H1 (cell line): ENCODE measurements at regions not wholly inside any gene's neighbourhood (a gene's known extent, or its start where the extent isn't known, plus 50 kb on each side); places are given as distances from the start of the nearest gene placed in this dataset.

Source experiments
- CTCF ChIA-PET: fragments of 300-600 bp; sonication (Branson Sonifier 250); formaldehyde crosslinking; loops from one replicate; lab custom pipeline; 2021; ENCODE audit not compliant: partially characterized antibody; lab: Charles Lee
- POLR2A ChIA-PET: fragments of 300-600 bp; sonication (Branson Sonifier 250); formaldehyde crosslinking; loops from one replicate; lab custom pipeline; 2021; ENCODE audit warnings: inconsistent platforms; ENCODE audit not compliant: partially characterized antibody; lab: Charles Lee
- DNase-seq, 2 experiments: peaks; one replicate each; pipeline versions ENCODE4 v3.0.0 to v3.0.0-alpha.2; 2010 to 2022; ENCODE audit warnings: low spot score in 2 of 2, low read depth in 1 of 2, mixed read lengths in 1 of 2
- FAIRE-seq: peaks from 2 replicates; lab custom pipeline; 2011; peaks lifted over from hg19 to GRCh38; lab: Jason Lieb, UNC
- H2AFZ ChIP-seq: 2 replicates; pipeline ENCODE4 v1.8.1; 2012; ENCODE audit warnings: low read length, inconsistent platforms
- H2AK5ac ChIP-seq: 2 replicates; pipeline ENCODE4 v1.6.1; 2013; ENCODE audit warnings: low read depth, low read length
- H2BK120ac ChIP-seq: replicated peaks from 2 replicates; pipeline ENCODE3; 2013; ENCODE audit warnings: low read depth, low read length, inconsistent platforms
- H2BK12ac ChIP-seq: 2 replicates; pipeline ENCODE4 v1.6.1; 2013; ENCODE audit warnings: low read depth, low read length
- H2BK15ac ChIP-seq: 2 replicates; pipeline ENCODE4 v1.6.1; 2013; ENCODE audit warnings: low read length
- H2BK20ac ChIP-seq: 2 replicates; pipeline ENCODE4 v1.6.1; 2013; ENCODE audit warnings: low read length
- H2BK5ac ChIP-seq: 2 replicates; pipeline ENCODE4 v1.6.1; 2013; ENCODE audit warnings: low read depth, low read length
- H3K14ac ChIP-seq: 2 replicates; pipeline ENCODE4 v1.6.1; 2013; ENCODE audit warnings: inconsistent platforms; ENCODE audit not compliant: insufficient read length
- H3K18ac ChIP-seq: 2 replicates; pipeline ENCODE4 v1.6.1; 2013; ENCODE audit warnings: low read length; ENCODE audit errors: extremely low read depth
- H3K23ac ChIP-seq: 2 replicates; pipeline ENCODE4 v1.6.1; 2013; ENCODE audit warnings: inconsistent platforms; ENCODE audit not compliant: insufficient read length
- H3K23me2 ChIP-seq: 2 replicates; pipeline ENCODE4 v1.6.1; 2013; ENCODE audit warnings: low read depth, low read length
- H3K27ac ChIP-seq: 2 replicates; pipeline ENCODE4 v1.6.1; 2011; ENCODE audit warnings: low read depth, low read length, inconsistent platforms
- H3K27me3 ChIP-seq, 4 experiments: replicated peaks in 1 of 4; 1 replicate in 1 of 4; 2 replicates in 3 of 4; pipeline versions ENCODE4 v1.6.1 to v1.8.1; 2011 to 2013; ENCODE audit warnings: low read length in 3 of 4, mild to moderate bottlenecking in 3 of 4, inconsistent platforms in 2 of 4, mixed read lengths in 2 of 4, moderate library complexity in 1 of 4; ENCODE audit not compliant: control insufficient read depth in 3 of 4, insufficient read depth in 3 of 4; ENCODE audit errors: extremely low read depth in 1 of 4
- H3K36me3 ChIP-seq, 4 experiments: 2 replicates each; pipeline versions ENCODE4 v1.6.1 to v1.8.1; 2011 to 2013; ENCODE audit warnings: mild to moderate bottlenecking in 4 of 4, low read length in 3 of 4, moderate library complexity in 2 of 4, control low read depth in 1 of 4, inconsistent platforms in 1 of 4; ENCODE audit not compliant: insufficient read depth in 4 of 4, control insufficient read depth in 2 of 4
- H3K4ac ChIP-seq: replicated peaks from 2 replicates; pipeline ENCODE3; 2013; ENCODE audit warnings: low read length, low read depth, mixed read lengths, inconsistent platforms; ENCODE audit not compliant: insufficient read length
- H3K4me1 ChIP-seq, 4 experiments: replicated peaks in 1 of 4; 1 replicate in 1 of 4; 2 replicates in 3 of 4; pipeline versions ENCODE4 v1.6.1 to v1.8.1; 2011 to 2013; ENCODE audit warnings: low read length in 3 of 4, inconsistent platforms in 2 of 4, mixed read lengths in 1 of 4; ENCODE audit not compliant: insufficient read depth in 4 of 4, control insufficient read depth in 3 of 4
- H3K4me2 ChIP-seq, 2 experiments: 2 replicates each; pipeline versions ENCODE4 v1.6.1 to v1.8.1; 2011 to 2013; ENCODE audit warnings: low read depth in 2 of 2, low read length in 2 of 2, control low read depth in 1 of 2, inconsistent platforms in 1 of 2, mild to moderate bottlenecking in 1 of 2; ENCODE audit not compliant: insufficient read depth in 1 of 2
- H3K4me3 ChIP-seq, 4 experiments: fragments of 200-600, 300-600 bp in 1 of 4; sonication (generic), shearing (Covaris generic), sonication (Bioruptor Twin) in 1 of 4; 2 replicates each; pipeline versions ENCODE4 v1.5.1 to v1.8.1; 2011 to 2016; ENCODE audit warnings: low read length in 4 of 4, low read depth in 3 of 4, control low read depth in 2 of 4, inconsistent platforms in 2 of 4, mild to moderate bottlenecking in 2 of 4, mixed read lengths in 1 of 4, moderate library complexity in 1 of 4; ENCODE audit not compliant: insufficient read depth in 2 of 4; ENCODE audit errors: extremely low read depth in 1 of 4
- H3K56ac ChIP-seq: replicated peaks from 2 replicates; pipeline ENCODE3; 2013; ENCODE audit warnings: low read depth, mild to moderate bottlenecking, mixed read lengths, low read length, inconsistent platforms; ENCODE audit not compliant: insufficient read length
- H3K79me1 ChIP-seq: 2 replicates; pipeline ENCODE4 v1.6.1; 2013; ENCODE audit warnings: low read depth, low read length, control low read depth
- H3K79me2 ChIP-seq, 2 experiments: 2 replicates each; pipeline versions ENCODE4 v1.6.1 to v1.8.1; 2012 to 2013; ENCODE audit warnings: low read length in 2 of 2, mild to moderate bottlenecking in 2 of 2, inconsistent platforms in 1 of 2; ENCODE audit not compliant: insufficient read depth in 2 of 2, control insufficient read depth in 1 of 2
- H3K9ac ChIP-seq, 4 experiments: replicated peaks in 1 of 4; 1 replicate in 1 of 4; 2 replicates in 3 of 4; pipeline versions ENCODE4 v1.6.1 to v1.8.1; 2011 to 2013; ENCODE audit warnings: low read depth in 3 of 4, low read length in 3 of 4, control low read depth in 2 of 4, mild to moderate bottlenecking in 2 of 4, moderate library complexity in 2 of 4, inconsistent platforms in 1 of 4; ENCODE audit errors: extremely low read depth in 1 of 4
- H3K9me3 ChIP-seq, 2 experiments: 2 replicates each; pipeline versions ENCODE4 v1.6.1 to v1.8.1; 2012 to 2013; ENCODE audit warnings: mild to moderate bottlenecking in 2 of 2, moderate library complexity in 2 of 2, control low read depth in 1 of 2, inconsistent platforms in 1 of 2, low read depth in 1 of 2, low read length in 1 of 2, mixed read lengths in 1 of 2; ENCODE audit not compliant: insufficient read depth in 2 of 2
- H4K20me1 ChIP-seq, 2 experiments: replicated peaks in 1 of 2; 2 replicates each; pipeline versions ENCODE3 to v1.8.1; 2011 to 2013; ENCODE audit warnings: inconsistent platforms in 2 of 2, low read length in 2 of 2, mild to moderate bottlenecking in 1 of 2; ENCODE audit not compliant: insufficient read depth in 2 of 2, control insufficient read depth in 1 of 2
- H4K5ac ChIP-seq: 2 replicates; pipeline ENCODE4 v1.6.1; 2013; ENCODE audit warnings: low read length, low read depth, mixed read lengths, inconsistent platforms; ENCODE audit not compliant: insufficient read length
- H4K8ac ChIP-seq: 2 replicates; pipeline ENCODE4 v1.8.0; 2013; ENCODE audit warnings: mild to moderate bottlenecking, moderate library complexity, low read length, inconsistent platforms; ENCODE audit not compliant: insufficient read depth; ENCODE audit errors: extremely low read depth
- H4K91ac ChIP-seq: replicated peaks from 2 replicates; pipeline ENCODE3; 2013; ENCODE audit warnings: low read length, mixed read lengths, inconsistent platforms; ENCODE audit not compliant: insufficient read length
- KDM4A ChIP-seq: IDR thresholded peaks from one replicate; pipeline ENCODE4 v1.7.1; 2012; ENCODE audit warnings: low read depth, mild to moderate bottlenecking, moderate library complexity, low read length, inconsistent platforms; ENCODE audit not compliant: severe bottlenecking
- SP4 ChIP-seq: IDR thresholded peaks from 2 replicates; pipeline ENCODE4 v1.6.1; 2012; ENCODE audit warnings: low read length, inconsistent platforms
- TAF7 ChIP-seq: optimal IDR thresholded peaks from 2 replicates; pipeline ENCODE3; 2011; ENCODE audit warnings: low read depth, mild to moderate bottlenecking, inconsistent platforms, low read length, moderate library complexity, borderline replicate concordance
- WGBS, 2 experiments: shearing (Covaris generic) in 1 of 2; methylation state at CpG; one replicate each; pipeline versions ENCODE4 v1.1.6 to v1.1.7; 2013 to 2015; ENCODE audit warnings: low lambda C conversion rate in 2 of 2, mixed read lengths in 2 of 2, inconsistent platforms in 1 of 2, low coverage in 1 of 2, missing lambda C conversion rate in 1 of 2; ENCODE audit not compliant: insufficient replicate concordance in 2 of 2, insufficient coverage in 1 of 2, insufficient read length in 1 of 2; ENCODE audit errors: extremely low coverage in 1 of 2, missing lambda C conversion rate in 1 of 2; 5-methylcytosine and 5-hydroxymethylcytosine counted together

GRCh38 chr11:91365986-91366585 is 858.5 kb upstream of the FAT3 start:
- H4K8ac ChIP-seq = no peak overlapping the region
- no peak overlapping the region for H3K56ac ChIP-seq
- H4K5ac ChIP-seq = no peak overlapping the region
- no peak overlapping the region for H3K9ac ChIP-seq
- no peaks in the 10 kb centered on the region for H3K27me3 ChIP-seq
- no peaks in the 10 kb centered on the region for H4K20me1 ChIP-seq
- 93% methylated on average over 7 of the region's 7 CpGs; no CpG with 5 or more reads in 1 of the 2 experiments for WGBS, 2 experiments
- FAIRE-seq (no peak), DNase-seq (no peak)
- CTCF ChIA-PET = interaction anchor here (0.6 kb wide), 1 partner anchor 1094 kb away, joined by 3 read pairs; no protein-coding TSS in a partner anchor
- H2AFZ ChIP-seq = no peak overlapping the region
- H3K4me2 ChIP-seq = no peak overlapping the region
- H3K4ac ChIP-seq = no peak overlapping the region
- H3K23ac ChIP-seq = no peak overlapping the region
- H3K79me2 ChIP-seq = no peaks in the 10 kb centered on the region
- no peak overlapping the region for H2BK5ac ChIP-seq
- no peak overlapping the region for H2BK12ac ChIP-seq
- no peak overlapping the region for H4K91ac ChIP-seq
- no peak overlapping the region for H3K27ac ChIP-seq
- no peaks in the 10 kb centered on the region for H3K23me2 ChIP-seq
- no peak overlapping the region for H2BK15ac ChIP-seq
- no peak overlapping the region for H3K14ac ChIP-seq
- H3K4me3 ChIP-seq = no peak overlapping the region
- no peak overlapping the region for H2BK20ac ChIP-seq
- POLR2A ChIA-PET = no interaction called here
- no peaks in the 10 kb centered on the region for H3K36me3 ChIP-seq
- no peaks in the 10 kb centered on the region for H3K4me1 ChIP-seq
- TF ChIP-seq TAF7 (no peak), SP4 (no peak), KDM4A (no peak)
- H3K9me3 ChIP-seq = no peaks in the 10 kb centered on the region
- H2AK5ac ChIP-seq = no peak overlapping the region
- no peak overlapping the region for H2BK120ac ChIP-seq
- H3K79me1 ChIP-seq = no peaks in the 10 kb centered on the region
- H3K18ac ChIP-seq = no peak overlapping the region
